CD1c-positive myeloid dendritic cell (primary cell): ENCODE measurements at regions not wholly inside any gene's neighbourhood (a gene's known extent, or its start where the extent isn't known, plus 50 kb on each side); places are given as distances from the start of the nearest gene placed in this dataset.
"Not testable (repeated sequence)": the region's sequence is repeated elsewhere in the genome, so short reads cannot be mapped to it uniquely, and the experiment has no call there.

Experiments used
- DNase-seq: peaks from one replicate; pipeline ENCODE4 v3.0.0-alpha.2; 2016; ENCODE audit errors: extremely low spot score

DNA sequence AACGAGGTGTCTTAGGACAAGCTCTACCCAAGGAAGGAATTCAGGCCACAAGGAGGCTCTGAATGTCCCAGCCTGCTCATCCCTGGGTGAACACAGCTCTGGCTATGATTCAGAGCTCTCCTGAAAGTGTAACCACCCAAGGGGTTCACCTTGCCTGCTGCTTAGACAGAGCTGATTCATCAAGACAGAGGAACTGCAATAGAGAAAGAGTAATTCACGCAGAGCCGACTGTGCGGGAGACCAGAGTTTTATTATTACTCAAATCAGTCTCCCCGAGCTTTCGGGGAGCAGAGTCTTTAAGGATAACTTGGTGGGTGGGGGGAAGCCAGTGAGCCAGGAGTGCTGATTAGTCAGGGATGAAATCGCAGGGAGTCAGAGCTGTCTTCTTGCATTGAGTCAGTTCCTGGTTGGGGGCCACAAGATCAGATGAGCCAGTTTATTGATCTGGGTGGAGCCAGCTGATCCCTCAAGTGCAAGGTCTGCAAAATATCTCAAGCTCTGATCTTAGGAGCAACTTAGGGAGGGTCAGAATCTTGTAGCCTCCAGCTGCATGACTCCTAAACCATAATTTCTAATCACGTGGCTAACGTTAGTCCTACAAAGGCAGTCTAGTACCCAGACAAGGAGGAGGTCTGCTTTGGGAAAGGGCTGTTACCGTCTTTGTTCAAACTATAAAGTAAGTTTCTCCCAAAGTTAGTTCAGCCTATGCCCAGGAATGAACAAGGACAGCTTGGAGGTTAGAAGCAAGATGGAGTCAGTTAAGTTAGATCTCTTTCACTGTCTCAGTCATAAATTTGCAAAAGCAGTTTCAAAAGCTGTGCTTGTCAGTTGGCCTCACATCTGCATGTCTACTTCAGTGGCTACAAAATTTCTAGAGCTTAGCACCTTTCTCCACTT lies 123.4 kb upstream of the DAPK1 start:
- DNase-seq, result not testable (repeated sequence)

DNA sequence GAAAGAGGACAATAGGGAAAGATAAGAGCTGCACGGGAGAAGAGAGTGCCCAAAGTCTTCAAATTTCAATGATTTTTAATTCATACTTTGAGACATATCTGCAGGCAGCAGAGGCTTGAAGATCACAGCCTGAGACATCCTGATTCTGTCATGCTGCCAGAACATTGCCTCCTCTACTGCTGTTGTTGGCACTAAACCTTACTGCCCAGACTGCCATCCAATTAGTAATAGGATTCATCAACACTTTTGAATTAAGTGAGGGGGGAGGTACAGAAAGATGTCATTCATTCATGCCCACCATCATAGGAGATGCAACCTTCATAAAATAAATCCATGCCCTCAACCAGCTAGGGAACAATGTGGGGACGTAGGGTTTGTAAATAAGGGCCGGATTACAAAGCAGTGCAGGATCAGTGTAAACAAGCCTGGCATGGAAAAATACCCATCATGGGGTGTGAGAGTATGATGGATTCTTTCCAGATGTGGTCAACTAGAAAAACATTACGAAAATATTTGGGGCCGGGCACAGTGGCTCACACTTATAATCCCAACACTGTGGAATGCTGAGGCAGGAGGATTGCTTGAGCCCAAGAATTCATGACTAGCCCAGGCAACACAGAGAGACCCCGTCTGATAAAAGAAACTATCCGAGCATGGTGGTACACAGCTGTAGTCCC lies 122.1 kb upstream of the DAPK1 start:
- DNase-seq, result no peak

DNA sequence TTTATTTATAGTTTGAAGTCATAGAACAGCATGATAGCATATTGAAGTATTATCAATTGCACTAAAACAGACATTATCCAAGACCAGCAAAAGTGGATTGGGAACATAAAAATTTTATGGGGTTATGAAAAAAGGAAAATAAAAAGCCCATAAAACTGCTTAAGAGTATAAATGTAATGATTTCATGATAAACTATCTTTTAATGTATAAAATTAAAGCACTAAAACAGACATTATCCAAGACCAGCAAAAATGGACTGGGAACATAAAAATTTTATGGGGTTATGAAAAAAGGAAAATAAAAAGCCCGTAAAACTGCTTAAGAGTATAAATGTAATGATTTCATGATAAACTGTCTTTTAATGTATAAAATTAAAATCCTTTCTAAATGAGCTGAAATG lies 119.0 kb upstream of the DAPK1 start:
- no peak for DNase-seq

DNA sequence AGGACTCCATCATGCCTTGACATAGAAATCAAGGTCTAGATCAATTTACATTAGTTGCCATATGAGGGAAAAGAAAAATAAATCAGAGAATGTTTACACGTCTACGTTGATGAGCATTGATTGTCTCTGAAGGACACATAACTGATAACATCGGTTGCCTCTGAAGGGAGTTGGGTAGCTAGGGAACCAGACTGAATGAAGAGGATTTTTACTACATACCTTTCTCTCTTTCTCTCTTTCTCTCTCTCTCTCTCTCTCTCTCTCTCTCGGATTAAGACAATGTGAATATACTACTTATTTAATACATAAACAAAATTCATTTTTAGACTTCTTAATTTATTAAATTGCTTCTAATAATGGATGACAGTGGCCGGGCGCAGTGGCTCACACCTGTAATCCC lies 118.4 kb upstream of the DAPK1 start:
- no peak for DNase-seq

DNA sequence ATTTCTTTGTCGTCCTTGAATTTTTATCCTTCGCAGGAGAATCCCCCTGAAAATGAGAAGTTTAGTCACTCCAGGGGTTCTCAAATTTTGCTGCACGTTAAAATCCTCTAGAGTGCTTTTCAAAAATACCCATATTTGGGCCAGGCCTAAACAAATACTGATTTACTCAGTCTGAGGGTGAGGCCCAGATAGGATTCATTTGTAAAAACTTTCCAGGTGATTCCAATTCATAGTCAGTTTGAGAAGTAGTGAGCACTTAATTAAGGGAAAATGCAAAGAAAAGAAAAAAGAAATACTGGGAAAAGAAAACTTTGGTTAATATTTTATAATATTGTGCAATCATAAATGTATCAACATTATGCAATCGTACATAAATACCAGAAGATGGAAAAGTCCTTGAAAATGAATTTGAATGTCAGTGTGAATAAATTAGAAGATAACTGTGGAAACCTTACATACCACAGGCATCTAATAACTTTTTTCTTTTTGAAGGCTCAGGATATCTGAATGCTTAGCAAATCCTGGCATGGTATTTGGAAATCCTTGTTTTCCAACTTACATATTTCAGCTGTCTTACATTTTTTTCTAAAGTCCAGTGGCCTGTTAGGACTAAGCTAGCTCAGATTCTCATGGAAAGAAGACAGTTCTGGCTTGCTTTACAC lies 116.5 kb upstream of the DAPK1 start:
- DNase-seq, result no peak

DNA sequence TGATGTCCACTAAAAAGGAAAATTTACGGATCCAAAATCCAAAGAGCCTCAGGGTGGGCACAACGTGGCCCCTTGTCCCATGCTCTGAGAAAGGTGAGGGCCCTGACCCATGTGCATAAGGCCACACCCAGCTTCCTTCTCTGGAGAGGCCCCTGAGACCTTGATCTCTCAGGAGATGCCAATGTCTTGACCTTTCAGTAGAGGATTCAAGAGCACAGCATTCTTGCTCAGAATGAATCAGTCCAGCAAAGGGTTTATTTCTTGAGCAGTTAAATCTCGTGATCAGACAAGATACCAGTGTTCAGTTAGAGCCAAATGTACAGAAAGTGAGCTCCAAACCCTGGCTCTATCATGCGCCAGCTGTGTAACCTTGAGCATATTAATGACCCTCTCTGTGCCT lies 115.9 kb upstream of the DAPK1 start:
- no peak for DNase-seq

DNA sequence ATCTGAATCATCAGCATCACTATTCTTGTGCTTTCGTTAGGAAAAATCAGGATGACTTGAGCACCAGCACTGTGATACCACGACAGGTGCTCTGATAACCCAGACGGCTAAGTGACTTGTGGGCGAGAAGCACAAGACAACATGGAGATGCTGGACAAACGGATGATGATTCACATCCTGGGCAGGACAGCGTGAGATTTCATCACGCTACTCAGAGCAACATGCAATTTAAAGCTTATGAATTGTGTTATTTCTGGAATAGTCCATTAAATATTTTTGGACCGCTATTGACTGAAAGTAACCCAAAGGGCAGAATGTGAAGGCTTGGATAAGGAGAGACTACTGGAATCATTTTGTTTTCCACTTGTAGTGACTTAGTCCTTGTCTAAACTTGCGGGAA lies 114.8 kb upstream of the DAPK1 start:
- DNase-seq, result peak; percentile 30

DNA sequence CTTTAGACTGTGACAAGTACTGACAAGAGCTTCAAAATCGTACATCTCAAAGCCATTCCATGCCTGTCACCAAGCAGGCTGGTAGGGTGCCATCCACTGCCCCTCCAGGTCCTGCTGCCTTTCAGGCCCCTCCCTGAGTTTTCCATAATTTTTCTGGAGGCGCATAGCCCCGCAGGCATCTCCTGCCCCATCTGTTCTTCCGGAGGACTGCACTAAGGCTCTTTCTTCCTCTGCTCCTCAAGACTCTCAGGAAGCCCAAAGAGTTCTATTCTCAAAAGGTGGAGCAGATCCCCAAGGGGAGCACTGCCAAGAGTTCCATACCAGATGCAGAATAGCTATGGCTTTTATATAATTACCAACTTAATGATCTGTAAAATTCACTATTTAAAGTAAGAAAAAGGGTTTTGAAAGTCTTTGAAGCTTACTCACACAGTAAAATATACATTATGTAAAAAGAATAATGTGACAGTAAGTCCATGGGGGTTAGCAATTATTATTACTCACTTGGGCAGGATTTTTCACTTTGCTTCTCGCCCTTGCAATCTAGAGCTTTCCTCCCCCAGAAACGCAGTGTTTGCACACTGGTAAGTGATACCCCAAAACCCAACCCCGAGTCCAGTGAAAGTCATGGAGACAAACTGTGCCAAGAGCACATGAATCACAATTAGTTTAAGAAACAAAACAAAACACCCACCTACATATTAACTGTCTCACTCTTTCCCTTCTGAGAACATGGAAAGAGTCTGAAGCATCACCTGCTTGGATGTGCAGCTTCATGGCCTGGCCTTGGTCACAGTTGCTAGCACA lies 114.1 kb upstream of the DAPK1 start:
- no peak for DNase-seq

DNA sequence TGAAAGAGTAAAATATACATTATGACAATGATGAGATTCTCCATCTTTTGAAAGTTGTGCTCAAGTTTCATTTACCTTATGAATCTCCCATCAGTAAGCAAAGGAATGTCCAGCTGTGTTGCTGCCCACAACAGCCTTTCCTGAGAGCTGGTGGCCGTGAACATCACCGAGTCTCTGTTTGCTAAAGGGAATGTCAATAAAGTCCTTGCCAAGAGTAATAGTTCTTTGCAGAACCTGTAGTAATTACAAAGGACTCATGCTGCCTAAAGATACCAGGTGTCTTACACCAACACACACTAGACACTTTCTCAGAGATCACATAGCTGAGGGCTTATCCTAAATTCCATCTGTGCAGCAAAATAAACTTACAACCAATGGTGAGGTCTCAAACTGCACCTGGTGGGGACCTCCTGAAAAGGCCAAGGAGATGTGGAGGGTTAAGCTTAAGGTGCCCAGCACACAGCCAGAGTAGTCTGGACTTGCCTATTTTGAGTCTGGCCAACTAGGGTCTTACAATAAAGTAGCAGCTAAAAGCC lies 111.1 kb upstream of the DAPK1 start:
- no peak for DNase-seq

DNA sequence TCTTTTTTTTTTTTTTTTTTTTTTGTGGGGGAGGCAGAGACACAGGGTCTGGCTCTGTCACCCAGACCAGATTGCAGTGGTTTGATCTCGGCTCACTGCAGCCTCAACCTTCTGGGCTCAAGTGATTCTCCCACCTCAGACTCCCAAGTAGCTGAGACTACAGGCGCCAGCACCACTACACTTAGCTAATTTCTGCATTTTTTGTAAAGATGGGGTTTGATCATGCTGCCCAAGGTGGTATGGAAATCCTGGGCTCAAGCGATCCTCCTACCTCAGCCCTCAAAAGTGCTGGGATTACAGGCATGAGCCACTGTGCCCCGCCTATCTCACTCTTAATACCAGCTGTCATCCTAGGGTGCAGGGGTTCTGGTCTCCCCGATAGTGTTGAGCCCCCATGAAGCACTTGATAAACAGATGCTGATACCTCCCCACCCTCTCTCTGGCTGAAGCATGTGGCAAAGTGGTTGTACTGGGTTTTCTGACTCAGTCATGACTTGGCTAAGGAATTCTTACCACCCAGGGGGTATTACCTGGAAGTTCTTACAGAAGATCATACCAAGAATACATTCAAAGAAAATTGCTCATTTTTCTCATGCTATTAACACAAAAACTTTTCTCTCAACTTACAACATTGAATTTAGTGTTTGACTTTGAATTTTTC lies 110.2 kb upstream of the DAPK1 start:
- DNase-seq, result no peak

DNA sequence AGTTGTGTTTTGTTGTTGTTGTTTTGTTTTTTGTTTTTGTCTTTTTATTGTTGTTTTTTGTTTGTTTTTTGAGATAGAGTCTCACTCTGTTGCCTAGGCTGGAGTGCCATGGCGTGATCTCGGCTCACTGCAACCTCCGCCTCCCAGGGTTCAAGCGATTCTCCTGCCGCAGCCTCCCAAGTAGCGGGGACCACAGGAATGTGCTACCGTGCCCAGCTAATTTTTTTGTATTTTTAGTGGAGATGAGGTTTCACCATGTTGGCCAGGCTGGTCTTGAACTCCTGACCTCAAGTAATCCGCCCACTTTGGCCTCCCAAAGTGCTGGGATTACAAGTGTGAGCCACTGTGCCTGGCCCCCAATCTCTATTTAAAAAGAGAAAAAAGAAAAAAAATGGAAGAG lies 109.0 kb upstream of the DAPK1 start:
- not testable (repeated sequence) for DNase-seq

DNA sequence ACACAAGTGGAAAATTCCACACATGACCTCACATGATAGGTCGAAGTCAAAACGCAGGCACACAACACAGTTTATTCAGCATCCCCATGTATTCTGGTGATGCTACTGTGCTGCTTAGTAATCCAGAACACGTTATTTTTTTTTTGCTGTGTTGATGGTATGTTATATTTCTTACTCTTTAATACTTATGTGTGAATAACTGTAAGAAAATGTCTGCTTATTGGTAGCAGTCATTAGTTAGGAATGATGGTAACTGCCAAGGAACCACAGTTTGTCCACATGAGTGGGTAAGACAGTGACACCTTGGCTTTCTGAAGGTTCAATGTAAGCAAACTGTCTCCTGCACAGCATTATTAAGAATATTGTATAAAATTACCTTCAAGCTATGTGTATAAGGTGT lies 107.7 kb upstream of the DAPK1 start:
- no peak for DNase-seq

DNA sequence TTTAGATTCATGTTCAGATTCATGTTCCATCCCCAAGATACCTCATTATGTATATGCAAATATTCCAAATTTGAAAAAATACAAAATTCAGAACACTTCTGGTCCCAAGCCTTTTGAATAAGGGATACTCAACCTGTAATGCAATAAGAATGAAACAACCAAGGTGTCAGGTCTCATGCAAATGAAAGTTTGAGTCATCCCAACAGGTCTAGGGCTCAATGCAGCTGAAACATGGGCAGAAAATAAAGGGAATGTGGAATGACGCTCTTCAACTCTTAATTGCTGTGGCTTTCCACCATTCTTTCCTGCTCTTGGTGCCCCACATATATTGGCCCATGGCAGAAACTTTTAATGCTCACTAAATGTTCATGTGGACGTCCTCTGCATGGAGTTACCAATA lies 107.3 kb upstream of the DAPK1 start:
- DNase-seq, result no peak

DNA sequence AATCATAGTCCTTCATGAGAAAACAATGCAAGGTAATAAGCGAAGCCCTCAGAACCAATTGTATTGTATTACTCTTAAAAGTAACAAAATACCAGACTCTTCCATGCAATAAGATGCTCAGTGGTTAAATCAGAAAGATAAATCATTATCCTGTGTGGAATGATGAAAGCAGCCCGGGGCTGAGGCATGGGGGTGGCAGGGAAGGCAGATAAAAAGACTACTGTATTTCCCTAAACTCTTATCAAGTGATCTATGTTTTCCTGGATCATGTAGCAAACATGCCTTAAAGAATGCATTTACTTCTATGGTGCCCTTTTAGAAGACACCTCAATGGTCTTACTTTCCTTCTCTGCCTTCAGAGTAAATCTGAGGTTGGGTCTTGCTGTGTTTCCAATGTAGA lies 105.6 kb upstream of the DAPK1 start:
- no peak for DNase-seq

DNA sequence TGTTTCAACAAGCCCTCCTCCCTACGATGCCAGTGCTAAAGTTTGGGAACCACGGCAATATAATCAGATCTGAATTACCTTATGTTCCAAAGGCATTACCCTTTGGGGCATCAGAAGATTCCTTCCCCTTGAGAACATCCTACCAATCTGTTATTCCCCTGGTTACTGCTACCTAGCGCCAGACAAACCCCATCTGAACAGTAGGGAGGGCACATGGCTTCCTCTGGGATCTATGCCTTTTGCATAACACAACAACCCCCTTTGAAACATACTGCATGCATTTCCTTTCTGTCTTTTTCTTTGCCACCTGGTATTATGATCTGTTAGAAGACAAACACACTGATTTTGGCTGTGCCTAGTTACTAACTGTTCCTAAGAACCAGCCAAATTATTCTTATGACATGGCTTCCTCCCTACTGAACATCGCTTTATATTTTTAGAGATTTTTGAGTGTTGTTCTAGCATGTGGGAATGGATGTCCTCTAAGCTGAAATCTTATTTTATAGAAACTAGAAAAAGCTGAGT lies 103.9 kb upstream of the DAPK1 start:
- DNase-seq, result no peak

DNA sequence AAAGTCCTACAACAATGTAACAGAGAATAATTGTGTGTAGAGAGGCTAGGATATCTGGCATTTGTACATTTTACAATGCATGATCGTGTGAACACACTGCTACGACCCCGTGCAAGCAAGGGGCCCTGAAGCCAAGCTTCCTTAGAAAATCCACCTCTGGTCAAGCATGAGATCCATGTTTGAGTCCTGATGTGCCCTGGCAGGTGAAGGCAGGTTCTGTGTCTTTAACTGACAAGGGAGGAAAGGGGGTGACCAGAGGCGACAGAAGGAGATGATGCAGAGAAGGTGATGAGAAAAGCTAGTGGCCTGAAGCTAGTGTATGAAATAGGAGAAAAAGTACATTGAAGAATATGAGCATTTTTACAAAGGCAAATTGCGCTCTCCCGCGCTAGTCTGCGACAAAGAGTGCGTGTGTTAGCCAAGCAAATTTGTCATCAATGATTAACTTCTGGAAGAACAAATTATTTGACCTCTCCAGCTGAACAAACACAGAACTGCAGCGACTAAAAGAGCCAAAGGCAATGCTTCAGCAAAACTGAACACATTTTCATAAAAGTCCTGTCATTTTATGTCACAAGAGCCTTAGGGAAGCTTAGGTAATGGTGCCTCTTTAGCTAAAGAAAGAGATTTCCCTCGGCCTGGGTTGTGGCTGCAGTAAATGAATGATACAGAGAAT lies 101.7 kb upstream of the DAPK1 start:
- no peak for DNase-seq

DNA sequence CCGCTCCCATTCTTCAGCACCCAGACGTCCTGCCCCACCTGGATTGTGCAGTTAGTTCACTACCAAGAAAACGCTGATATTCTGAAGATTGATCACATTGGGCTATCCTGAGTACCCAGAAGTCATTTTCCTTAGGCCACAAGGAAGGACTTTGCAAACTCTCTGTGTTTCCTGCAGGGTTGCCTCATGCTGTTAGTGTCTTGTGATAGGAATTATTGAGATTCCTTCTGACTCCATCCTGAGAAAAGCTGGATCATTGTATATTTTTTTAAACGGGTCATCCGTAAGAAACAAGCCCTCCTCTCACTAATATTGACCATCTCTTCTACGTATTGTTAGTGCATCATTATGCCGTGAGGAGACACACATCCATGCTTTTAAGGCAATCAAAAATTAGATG lies 96.0 kb upstream of the DAPK1 start:
- DNase-seq, result no peak

DNA sequence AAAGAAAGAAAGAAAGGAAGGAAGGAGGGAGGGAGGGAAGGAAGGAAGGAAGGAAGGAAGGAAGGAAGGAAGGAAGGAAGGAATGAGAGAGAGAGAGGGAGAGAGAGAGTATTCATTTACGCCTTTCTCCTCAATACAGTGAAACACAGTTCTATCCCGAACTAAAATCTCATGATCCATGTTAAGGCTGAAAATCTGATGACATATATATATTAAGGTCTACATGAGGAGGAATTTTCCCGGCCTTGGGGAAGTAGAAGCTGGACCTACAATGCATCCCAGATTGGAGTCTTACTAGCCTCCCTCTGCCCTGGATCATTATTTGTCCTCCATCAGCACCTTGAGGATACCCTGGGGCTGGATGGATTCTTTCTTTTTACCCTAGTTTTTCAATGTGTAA lies 95.1 kb upstream of the DAPK1 start:
- no peak for DNase-seq

DNA sequence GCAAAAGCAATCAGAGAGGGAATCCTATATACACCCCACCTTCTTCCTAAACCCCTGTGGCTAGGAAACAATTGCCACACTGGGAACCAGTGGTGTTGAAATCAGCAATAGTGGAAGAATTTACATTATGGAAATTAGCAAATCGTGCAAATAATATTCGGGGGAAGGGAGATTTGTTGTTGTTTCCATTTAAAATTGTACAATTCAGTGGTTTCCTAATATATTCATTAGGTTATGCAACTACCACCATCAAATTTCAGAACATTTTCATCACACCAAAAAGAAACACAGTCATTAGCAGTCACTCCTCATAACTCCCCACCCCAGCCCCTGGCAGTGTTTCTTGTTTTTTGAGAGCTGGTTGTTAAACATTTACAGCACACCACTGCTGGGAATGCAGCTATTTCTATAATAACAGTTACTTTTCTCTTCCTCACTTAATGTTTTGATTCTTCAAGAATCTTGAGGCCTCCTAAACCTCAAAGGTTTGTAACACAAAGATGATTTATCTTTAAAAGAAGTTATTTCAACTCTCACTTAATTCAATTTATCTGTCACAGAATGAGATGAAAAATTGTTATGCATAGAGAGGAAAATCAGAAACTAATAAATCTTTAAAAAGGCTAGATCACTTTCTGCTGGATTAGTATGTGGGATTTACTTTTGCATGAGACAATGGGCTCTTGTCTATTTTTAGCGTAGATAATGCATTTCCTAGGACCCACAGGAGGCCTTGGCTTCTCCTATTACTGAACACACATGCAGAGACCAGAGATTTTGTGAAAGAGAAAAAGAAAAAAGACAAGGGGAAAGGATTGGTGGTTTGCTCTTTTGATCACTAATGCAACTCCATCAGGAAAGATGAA lies 91.8 kb upstream of the DAPK1 start:
- peak; percentile 39 for DNase-seq
